ENCODE measurements at regions not wholly inside any gene's neighbourhood (a gene's known extent, or its start where the extent isn't known, plus 50 kb on each side); places are given as distances from the start of the nearest gene placed in this dataset.

DNA sequence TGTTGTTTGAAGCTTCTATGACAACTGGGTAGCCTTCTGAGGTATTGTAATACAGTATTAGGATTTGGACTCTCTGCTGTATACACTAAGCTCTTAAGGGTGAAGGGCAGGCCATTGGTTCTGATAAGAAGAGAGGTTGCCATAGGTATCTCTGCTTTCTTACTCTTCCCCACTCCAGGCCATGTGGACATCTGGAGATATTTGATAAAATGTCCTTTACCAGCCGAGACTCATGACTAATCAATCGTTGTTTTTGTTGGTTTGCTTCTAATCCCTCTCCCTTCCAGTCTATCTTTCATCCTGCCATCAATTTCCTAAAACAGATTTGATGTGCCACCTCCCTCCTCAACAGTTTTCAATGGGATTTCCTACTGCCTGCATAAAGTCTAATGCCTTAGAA lies 64.6 kb upstream of the WDR26 start:
- TF ChIP-seq, protein P1, sequence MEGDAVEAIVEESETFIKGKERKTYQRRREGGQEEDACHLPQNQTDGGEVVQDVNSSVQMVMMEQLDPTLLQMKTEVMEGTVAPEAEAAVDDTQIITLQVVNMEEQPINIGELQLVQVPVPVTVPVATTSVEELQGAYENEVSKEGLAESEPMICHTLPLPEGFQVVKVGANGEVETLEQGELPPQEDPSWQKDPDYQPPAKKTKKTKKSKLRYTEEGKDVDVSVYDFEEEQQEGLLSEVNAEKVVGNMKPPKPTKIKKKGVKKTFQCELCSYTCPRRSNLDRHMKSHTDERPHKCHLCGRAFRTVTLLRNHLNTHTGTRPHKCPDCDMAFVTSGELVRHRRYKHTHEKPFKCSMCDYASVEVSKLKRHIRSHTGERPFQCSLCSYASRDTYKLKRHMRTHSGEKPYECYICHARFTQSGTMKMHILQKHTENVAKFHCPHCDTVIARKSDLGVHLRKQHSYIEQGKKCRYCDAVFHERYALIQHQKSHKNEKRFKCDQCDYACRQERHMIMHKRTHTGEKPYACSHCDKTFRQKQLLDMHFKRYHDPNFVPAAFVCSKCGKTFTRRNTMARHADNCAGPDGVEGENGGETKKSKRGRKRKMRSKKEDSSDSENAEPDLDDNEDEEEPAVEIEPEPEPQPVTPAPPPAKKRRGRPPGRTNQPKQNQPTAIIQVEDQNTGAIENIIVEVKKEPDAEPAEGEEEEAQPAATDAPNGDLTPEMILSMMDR (IDR thresholded peaks at IDR 0.05) = no peak
- TF ChIP-seq POLR2A (IDR thresholded peaks at IDR 0.05) = no peak
